ENCODE measurements at regions not wholly inside any gene's neighbourhood (a gene's known extent, or its start where the extent isn't known, plus 50 kb on each side); places are given as distances from the start of the nearest gene placed in this dataset.
"Not testable (repeated sequence)": the region's sequence is repeated elsewhere in the genome, so short reads cannot be mapped to it uniquely, and the experiment has no call there.

- no peak overlapping the region for H3K4me3 ChIP-seq (ENCODE audit: low read depth, low read length)
- DNase-seq (ENCODE audit: low read depth) = no peak
- no peak for TF ChIP-seq CTCF (conservative IDR thresholded peaks at IDR 0.05; ENCODE audit: low read depth, low read length)
Measured at GRCh38 chr13:89181041-89181440, 1509.9 kb downstream of the SLITRK5 start.

- H3K4me3 ChIP-seq (ENCODE audit: low read depth, low read length) = no peak overlapping the region
- no peak for TF ChIP-seq CTCF (conservative IDR thresholded peaks at IDR 0.05; ENCODE audit: low read depth, low read length)
- DNase-seq (ENCODE audit: low read depth) = no peak
Measured at GRCh38 chr13:89199138-89199537, 1528.0 kb downstream of the SLITRK5 start.

- no peak overlapping the region for H3K4me3 ChIP-seq (ENCODE audit: low read depth, low read length)
- peak; percentile 10 for DNase-seq (ENCODE audit: low read depth)
Measured at GRCh38 chr13:89204435-89204834, 1533.3 kb downstream of the SLITRK5 start.

GRCh38 chr13:89205856-89206520 is 1534.8 kb downstream of the SLITRK5 start:
- no peak for DNase-seq (ENCODE audit: low read depth)
- no peak for TF ChIP-seq CTCF (conservative IDR thresholded peaks at IDR 0.05; ENCODE audit: low read depth, low read length)
- no peak overlapping the region for H3K4me3 ChIP-seq (ENCODE audit: low read depth, low read length)

More at GRCh38 chr13:89204435-89204834, 1533.3 kb downstream of the SLITRK5 start:
- no peak for TF ChIP-seq CTCF (conservative IDR thresholded peaks at IDR 0.05; ENCODE audit: low read depth, low read length)

- TF ChIP-seq CTCF (conservative IDR thresholded peaks at IDR 0.05; ENCODE audit: low read depth, low read length) = no peak
- no peak for DNase-seq (ENCODE audit: low read depth)
- H3K4me3 ChIP-seq (ENCODE audit: low read depth, low read length) = no peak overlapping the region
Measured at GRCh38 chr13:89212186-89212585, 1541.0 kb downstream of the SLITRK5 start.

GRCh38 chr13:89214185-89214584 is 1543.0 kb downstream of the SLITRK5 start:
- no peak for TF ChIP-seq CTCF (conservative IDR thresholded peaks at IDR 0.05; ENCODE audit: low read depth, low read length)
- H3K4me3 ChIP-seq (ENCODE audit: low read depth, low read length) = no peak overlapping the region
- DNase-seq (ENCODE audit: low read depth) = no peak

GRCh38 chr13:89215319-89215718 is 1544.1 kb downstream of the SLITRK5 start:
- H3K4me3 ChIP-seq (ENCODE audit: low read depth, low read length); DNase-seq (ENCODE audit: low read depth): not testable (repeated sequence)

All from epithelial cell of proximal tubule (primary cell).